Neutrophil (primary cell): ENCODE measurements at regions not wholly inside any gene's neighbourhood (a gene's known extent, or its start where the extent isn't known, plus 50 kb on each side); places are given as distances from the start of the nearest gene placed in this dataset.

ENCODE experiments used
- H3K27ac ChIP-seq: fragments of 200-600 bp; sonication (generic); 2 replicates; pipeline ENCODE4 v1.5.1; 2016; ENCODE audit warnings: mild to moderate bottlenecking, moderate library complexity
- H3K27me3 ChIP-seq: fragments of 200-600 bp; sonication (generic); 2 replicates; pipeline ENCODE4 v1.6.0; 2016; ENCODE audit warnings: mild to moderate bottlenecking
- H3K36me3 ChIP-seq: fragments of 200-600 bp; sonication (generic); 2 replicates; pipeline ENCODE4 v1.5.1; 2017
- H3K4me1 ChIP-seq, 2 experiments: fragments of 200-600 bp in 1 of 2; sonication (generic) in 1 of 2; 1 replicate in 1 of 2; 2 replicates in 1 of 2; pipeline versions ENCODE4 v1.5.1 to v1.6.1; 2013 to 2016; ENCODE audit warnings: low read depth in 1 of 2, low read length in 1 of 2, mild to moderate bottlenecking in 1 of 2, moderate library complexity in 1 of 2; ENCODE audit not compliant: control insufficient read depth in 1 of 2, insufficient read depth in 1 of 2
- H3K4me3 ChIP-seq, 2 experiments: fragments of 200-600 bp in 1 of 2; sonication (generic) in 1 of 2; 1 replicate in 1 of 2; 2 replicates in 1 of 2; pipeline ENCODE4 v1.5.1; 2013 to 2016; ENCODE audit warnings: low read depth in 1 of 2, low read length in 1 of 2, mild to moderate bottlenecking in 1 of 2, moderate library complexity in 1 of 2
- H3K9me3 ChIP-seq: fragments of 200-600 bp; sonication (generic); 2 replicates; pipeline ENCODE4 v1.5.1; 2016
- TF ChIP-seq, protein P1 (sequence below): fragments of 200-600 bp; sonication (generic); IDR thresholded peaks from 2 replicates; pipeline ENCODE4 v1.5.1; 2016; ENCODE audit warnings: antibody characterized with exemption

DNA sequence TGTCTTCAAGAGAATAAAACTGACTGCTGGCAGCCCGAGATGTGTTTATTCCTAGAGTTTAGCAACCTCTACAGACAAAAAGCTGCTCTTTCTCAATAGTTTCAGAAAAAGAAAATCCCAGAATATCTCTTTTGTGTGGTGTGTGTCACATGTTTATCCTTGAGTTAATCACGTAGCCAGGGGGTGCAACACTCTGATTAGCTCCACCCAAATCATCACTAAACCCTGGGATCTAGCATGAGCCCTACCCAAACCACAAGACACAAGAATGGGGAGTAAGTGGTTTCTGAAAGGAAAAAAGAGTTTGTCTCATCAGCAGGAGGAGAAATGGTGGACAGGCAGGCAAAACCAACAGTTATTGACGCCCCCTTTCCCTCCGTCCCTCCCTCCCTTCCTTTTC, 78.5 kb upstream of the AGBL1 start:
- no peak overlapping the region for H3K27ac ChIP-seq
- H3K9me3 ChIP-seq: no peaks in the 10 kb centered on the region
- H3K36me3 ChIP-seq: no peaks in the 10 kb centered on the region
- TF ChIP-seq, protein P1, sequence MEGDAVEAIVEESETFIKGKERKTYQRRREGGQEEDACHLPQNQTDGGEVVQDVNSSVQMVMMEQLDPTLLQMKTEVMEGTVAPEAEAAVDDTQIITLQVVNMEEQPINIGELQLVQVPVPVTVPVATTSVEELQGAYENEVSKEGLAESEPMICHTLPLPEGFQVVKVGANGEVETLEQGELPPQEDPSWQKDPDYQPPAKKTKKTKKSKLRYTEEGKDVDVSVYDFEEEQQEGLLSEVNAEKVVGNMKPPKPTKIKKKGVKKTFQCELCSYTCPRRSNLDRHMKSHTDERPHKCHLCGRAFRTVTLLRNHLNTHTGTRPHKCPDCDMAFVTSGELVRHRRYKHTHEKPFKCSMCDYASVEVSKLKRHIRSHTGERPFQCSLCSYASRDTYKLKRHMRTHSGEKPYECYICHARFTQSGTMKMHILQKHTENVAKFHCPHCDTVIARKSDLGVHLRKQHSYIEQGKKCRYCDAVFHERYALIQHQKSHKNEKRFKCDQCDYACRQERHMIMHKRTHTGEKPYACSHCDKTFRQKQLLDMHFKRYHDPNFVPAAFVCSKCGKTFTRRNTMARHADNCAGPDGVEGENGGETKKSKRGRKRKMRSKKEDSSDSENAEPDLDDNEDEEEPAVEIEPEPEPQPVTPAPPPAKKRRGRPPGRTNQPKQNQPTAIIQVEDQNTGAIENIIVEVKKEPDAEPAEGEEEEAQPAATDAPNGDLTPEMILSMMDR: no peak
- H3K4me3 ChIP-seq: no peak overlapping the region
- H3K4me1 ChIP-seq: no peaks in the 10 kb centered on the region
- H3K27me3 ChIP-seq: peaks cover 24% of the 10 kb centered on the region

DNA sequence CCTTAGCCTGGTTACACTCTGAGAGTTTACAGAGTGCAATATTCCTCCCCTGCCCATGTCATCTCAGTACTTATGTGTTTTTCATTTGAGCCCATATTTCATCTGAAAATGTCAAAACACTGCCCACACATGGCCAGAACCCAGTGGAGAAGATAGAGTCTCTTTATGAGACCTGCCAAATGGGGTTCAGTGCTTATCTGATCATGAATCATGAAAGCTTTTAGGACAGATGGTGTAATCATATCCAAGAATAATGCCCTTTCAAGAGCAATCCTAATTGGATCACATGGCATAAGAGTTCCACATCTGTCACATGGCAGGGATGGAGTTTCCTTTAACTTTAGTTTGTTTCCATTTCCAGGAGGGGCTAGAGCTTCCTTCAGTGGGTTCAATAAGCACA, 77.2 kb upstream of the AGBL1 start:
- no peak overlapping the region for H3K27ac ChIP-seq
- peaks cover 28% of the 10 kb centered on the region for H3K27me3 ChIP-seq
- no peaks in the 10 kb centered on the region for H3K9me3 ChIP-seq
- TF ChIP-seq, protein P1: no peak
- H3K36me3 ChIP-seq: no peaks in the 10 kb centered on the region
- no peaks in the 10 kb centered on the region for H3K4me1 ChIP-seq
- H3K4me3 ChIP-seq: no peak overlapping the region

DNA sequence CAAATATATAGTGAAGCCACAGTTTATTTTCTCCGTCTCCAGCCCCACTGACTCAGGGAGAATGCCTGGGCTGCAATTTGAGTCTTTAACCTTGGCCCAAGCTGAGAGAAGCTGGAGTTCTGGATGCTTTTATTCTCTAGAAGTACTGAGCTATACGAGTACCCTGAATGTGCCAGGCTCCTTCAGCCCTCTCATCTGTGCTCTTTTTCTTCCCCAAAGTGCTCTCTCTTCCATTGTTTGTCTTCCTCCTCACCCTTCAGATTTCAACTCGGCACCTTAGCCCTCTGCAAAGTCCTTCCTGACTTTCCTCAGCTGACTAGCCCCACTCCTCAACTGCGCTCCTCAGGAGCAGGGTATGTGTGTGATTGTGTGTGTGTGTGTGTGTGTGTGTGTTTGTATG, 75.6 kb upstream of the AGBL1 start:
- no peaks in the 10 kb centered on the region for H3K9me3 ChIP-seq
- no peaks in the 10 kb centered on the region for H3K36me3 ChIP-seq
- H3K27me3 ChIP-seq: peaks cover 23% of the 10 kb centered on the region
- H3K4me1 ChIP-seq: no peaks in the 10 kb centered on the region
- H3K27ac ChIP-seq: no peak overlapping the region
- TF ChIP-seq, protein P1: no peak
- H3K4me3 ChIP-seq: no peak overlapping the region

DNA sequence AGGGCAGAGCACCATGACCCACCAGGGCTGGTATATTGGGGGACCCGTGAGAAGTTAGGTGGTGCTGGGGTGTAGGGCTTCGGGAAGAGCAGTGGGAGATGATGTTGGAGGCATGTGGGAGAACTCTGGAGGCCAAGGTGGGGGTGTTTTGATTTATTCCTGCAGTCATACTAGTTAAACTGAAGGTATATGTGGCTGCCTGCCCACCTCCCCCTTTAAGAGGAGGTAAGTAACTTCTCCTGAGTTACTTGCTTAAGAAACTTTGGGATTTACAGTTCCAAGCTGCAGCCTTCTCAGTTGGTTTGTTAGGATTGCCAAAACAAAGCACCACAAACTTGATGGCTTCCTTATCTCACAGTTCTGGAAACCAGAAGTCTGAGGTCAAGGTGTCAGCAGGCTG, 73.1 kb upstream of the AGBL1 start:
- Histone ChIP-seq H3K4me1 (no peaks in the 10 kb centered on the region), H3K27ac (no peak overlapping the region), H3K27me3 (peaks cover 9% of the 10 kb centered on the region), H3K4me3 (no peak overlapping the region), H3K36me3 (no peaks in the 10 kb centered on the region), H3K9me3 (no peaks in the 10 kb centered on the region)
- TF ChIP-seq, protein P1: no peak

DNA sequence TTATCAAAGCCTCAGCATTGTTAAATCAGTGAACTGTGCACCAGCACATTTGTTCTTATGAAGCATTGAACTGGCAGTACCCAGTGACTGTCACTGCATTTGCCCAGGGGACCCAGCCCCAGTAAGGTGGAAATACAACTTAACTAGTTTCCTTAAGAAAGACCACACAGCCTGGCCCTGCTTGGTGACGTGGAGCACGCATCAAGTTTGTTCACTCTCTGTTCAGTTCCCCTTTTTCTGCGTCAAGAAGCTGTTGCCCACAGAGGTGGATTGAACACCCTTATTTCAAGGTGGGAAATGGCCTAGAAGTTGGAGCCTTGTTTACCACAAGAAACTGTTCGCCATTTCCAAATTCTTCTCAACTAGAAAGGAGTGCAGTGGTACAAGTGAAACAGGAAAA, 69.9 kb upstream of the AGBL1 start:
- TF ChIP-seq, protein P1: no peak
- no peaks in the 10 kb centered on the region for H3K4me1 ChIP-seq
- peaks cover 5% of the 10 kb centered on the region for H3K27me3 ChIP-seq
- no peak overlapping the region for H3K27ac ChIP-seq
- no peaks in the 10 kb centered on the region for H3K36me3 ChIP-seq
- H3K9me3 ChIP-seq: no peaks in the 10 kb centered on the region
- no peak overlapping the region for H3K4me3 ChIP-seq

DNA sequence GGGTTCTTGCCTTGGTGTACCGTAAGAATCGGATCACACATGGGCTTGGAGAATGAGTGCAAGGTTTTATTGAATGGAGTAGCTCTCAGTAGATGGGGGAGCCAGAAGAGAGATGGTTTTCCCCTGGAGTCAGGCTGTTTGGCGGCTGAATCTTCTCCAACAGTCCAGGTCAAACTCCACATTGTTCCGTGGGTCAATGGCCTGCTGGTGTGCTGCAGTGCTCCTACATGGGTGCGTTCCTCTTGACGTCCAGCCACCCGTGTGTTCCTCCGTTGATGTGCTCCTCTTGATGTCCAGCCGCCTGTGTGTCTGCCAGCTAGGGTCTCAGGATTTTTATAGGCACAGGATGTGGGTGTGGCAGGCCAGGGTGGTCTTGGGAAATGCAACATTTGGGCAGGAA, 69.3 kb upstream of the AGBL1 start:
- no peaks in the 10 kb centered on the region for H3K36me3 ChIP-seq
- no peak overlapping the region for H3K4me3 ChIP-seq
- no peaks in the 10 kb centered on the region for H3K9me3 ChIP-seq
- TF ChIP-seq, protein P1: no peak
- peaks cover 4% of the 10 kb centered on the region for H3K27me3 ChIP-seq
- H3K27ac ChIP-seq: no peak overlapping the region
- H3K4me1 ChIP-seq: no peaks in the 10 kb centered on the region
